ENCODE measurements at regions not wholly inside any gene's neighbourhood (a gene's known extent, or its start where the extent isn't known, plus 50 kb on each side); places are given as distances from the start of the nearest gene placed in this dataset.

DNA sequence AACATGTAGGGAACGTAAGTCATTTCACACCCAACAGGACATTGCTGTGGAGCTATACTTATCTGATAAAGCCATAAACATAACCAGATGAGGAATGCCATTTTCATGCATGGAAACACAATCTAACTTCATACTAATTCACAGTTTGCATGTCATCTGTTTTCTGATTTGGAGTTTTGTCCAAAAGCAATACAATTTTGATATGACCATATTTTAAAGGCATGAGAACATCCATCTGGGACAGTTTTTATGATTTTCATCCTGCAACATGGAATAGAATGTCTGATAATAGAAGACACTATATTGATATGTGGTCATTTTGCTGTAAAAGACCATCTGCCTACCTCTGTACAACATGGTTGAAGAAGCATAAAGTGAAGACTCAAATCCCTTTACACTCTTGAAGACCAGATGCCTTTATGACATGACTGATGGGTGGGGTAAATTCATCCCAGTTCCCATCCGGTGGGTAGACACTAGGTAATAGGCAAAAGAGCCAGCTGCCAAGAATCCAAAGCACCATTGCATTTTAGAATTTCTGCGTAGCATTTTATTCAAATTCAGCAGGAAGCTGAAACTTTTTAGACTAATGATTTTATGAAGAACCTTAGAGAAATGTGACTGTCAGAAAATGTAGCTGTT is 309.8 kb downstream of the LMO7 start:
- Histone ChIP-seq H3K27ac (replicated peaks) (no peak overlapping the region), H3K27me3 (ENCODE audit: insufficient read depth, poor library complexity, severe bottlenecking) (peaks cover 9% of the 10 kb centered on the region), H3K4me3 (replicated peaks; ENCODE audit: insufficient read depth, low read length) (no peak overlapping the region)
- no peak for TF ChIP-seq POLR2AphosphoS5 (IDR thresholded peaks at IDR 0.05; ENCODE audit: low read depth)
- DNase-seq (ENCODE audit: low read depth in 1 of 2, low spot score in 1 of 2), result no peak

DNA sequence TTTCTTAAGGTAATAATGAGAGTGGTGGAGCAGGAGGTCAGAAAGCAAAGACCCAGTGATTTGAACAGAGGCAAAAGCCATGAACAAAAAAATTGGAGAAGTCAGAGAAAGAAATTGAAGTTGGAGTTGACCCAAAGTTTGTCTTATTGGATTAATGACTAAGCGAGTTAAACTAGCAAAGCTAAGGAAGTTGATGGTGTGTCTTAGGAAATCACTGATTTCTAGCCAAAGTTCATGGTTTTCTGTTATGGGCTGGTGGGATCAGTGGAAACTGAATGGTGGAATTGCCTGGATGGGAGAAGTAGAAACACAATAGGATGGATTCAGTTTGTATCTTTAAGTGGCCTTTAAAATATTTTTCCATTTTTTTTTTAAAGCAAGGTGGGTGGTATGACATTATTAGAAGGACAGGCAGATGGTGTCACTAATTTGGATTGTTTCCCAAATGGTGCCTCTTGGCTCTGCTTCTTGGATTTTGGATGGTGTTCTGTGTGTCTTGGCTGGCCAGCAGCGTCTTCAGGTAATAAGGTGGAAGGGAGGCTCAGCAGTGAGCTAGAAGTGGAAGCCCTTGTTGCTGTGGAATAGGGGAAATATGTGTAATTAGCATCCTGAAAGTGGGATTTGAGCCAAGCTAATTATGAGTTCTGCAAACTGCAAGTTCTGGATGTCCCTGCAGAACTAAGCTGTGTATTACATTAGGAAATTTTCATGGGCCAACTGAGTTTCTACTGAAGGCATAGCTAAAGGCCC is 302.9 kb downstream of the LMO7 start:
- Histone ChIP-seq H3K27me3 (ENCODE audit: insufficient read depth, poor library complexity, severe bottlenecking) (no peaks in the 10 kb centered on the region), H3K27ac (replicated peaks) (no peak overlapping the region), H3K4me3 (replicated peaks; ENCODE audit: insufficient read depth, low read length) (no peak overlapping the region)
- no peak for DNase-seq (ENCODE audit: low read depth in 1 of 2, low spot score in 1 of 2)
- TF ChIP-seq SPI1 (IDR thresholded peaks at IDR 0.05; ENCODE audit: borderline replicate concordance, low read depth), result no peak
- TF ChIP-seq, protein P1, sequence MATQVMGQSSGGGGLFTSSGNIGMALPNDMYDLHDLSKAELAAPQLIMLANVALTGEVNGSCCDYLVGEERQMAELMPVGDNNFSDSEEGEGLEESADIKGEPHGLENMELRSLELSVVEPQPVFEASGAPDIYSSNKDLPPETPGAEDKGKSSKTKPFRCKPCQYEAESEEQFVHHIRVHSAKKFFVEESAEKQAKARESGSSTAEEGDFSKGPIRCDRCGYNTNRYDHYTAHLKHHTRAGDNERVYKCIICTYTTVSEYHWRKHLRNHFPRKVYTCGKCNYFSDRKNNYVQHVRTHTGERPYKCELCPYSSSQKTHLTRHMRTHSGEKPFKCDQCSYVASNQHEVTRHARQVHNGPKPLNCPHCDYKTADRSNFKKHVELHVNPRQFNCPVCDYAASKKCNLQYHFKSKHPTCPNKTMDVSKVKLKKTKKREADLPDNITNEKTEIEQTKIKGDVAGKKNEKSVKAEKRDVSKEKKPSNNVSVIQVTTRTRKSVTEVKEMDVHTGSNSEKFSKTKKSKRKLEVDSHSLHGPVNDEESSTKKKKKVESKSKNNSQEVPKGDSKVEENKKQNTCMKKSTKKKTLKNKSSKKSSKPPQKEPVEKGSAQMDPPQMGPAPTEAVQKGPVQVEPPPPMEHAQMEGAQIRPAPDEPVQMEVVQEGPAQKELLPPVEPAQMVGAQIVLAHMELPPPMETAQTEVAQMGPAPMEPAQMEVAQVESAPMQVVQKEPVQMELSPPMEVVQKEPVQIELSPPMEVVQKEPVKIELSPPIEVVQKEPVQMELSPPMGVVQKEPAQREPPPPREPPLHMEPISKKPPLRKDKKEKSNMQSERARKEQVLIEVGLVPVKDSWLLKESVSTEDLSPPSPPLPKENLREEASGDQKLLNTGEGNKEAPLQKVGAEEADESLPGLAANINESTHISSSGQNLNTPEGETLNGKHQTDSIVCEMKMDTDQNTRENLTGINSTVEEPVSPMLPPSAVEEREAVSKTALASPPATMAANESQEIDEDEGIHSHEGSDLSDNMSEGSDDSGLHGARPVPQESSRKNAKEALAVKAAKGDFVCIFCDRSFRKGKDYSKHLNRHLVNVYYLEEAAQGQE (IDR thresholded peaks at IDR 0.05; ENCODE audit: insufficient replicate concordance, low read depth), result no peak
- TF ChIP-seq GABPA (IDR thresholded peaks at IDR 0.05; ENCODE audit: low read depth), result no peak

DNA sequence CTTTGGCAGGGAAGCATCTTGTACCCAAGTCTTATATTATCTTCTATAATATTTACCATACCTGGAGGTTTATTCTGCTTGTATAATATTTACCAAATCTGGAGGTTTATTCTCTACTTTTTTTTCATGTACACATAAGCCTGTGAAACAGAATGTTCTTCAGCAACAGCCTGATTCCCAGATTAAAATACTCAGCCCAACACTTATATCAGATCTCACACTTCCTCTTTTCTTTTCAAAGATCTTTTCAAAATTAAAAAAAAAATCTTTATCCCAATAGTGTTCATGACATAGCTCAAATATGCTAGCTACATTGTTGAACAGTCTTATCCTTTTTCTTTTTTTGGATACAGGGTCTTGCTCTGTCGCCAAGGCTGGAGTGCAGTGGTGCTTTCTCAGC is 300.7 kb downstream of the LMO7 start:
- no peaks in the 10 kb centered on the region for H3K27me3 ChIP-seq (ENCODE audit: insufficient read depth, poor library complexity, severe bottlenecking)
- H3K4me3 ChIP-seq (replicated peaks; ENCODE audit: insufficient read depth, low read length), result no peak overlapping the region
- TF ChIP-seq, protein P2, sequence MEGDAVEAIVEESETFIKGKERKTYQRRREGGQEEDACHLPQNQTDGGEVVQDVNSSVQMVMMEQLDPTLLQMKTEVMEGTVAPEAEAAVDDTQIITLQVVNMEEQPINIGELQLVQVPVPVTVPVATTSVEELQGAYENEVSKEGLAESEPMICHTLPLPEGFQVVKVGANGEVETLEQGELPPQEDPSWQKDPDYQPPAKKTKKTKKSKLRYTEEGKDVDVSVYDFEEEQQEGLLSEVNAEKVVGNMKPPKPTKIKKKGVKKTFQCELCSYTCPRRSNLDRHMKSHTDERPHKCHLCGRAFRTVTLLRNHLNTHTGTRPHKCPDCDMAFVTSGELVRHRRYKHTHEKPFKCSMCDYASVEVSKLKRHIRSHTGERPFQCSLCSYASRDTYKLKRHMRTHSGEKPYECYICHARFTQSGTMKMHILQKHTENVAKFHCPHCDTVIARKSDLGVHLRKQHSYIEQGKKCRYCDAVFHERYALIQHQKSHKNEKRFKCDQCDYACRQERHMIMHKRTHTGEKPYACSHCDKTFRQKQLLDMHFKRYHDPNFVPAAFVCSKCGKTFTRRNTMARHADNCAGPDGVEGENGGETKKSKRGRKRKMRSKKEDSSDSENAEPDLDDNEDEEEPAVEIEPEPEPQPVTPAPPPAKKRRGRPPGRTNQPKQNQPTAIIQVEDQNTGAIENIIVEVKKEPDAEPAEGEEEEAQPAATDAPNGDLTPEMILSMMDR (IDR thresholded peaks at IDR 0.05; ENCODE audit: insufficient read depth, low read length), result no peak
- TF ChIP-seq GABPA (IDR thresholded peaks at IDR 0.05; ENCODE audit: low read depth) (no peak), POLR2AphosphoS5 (IDR thresholded peaks at IDR 0.05; ENCODE audit: low read depth) (no peak), SPI1 (IDR thresholded peaks at IDR 0.05; ENCODE audit: borderline replicate concordance, low read depth) (peak; percentile 62)
- DNase-seq (ENCODE audit: low read depth in 1 of 2, low spot score in 1 of 2), result no peak
- no peak overlapping the region for H3K27ac ChIP-seq (replicated peaks)

DNA sequence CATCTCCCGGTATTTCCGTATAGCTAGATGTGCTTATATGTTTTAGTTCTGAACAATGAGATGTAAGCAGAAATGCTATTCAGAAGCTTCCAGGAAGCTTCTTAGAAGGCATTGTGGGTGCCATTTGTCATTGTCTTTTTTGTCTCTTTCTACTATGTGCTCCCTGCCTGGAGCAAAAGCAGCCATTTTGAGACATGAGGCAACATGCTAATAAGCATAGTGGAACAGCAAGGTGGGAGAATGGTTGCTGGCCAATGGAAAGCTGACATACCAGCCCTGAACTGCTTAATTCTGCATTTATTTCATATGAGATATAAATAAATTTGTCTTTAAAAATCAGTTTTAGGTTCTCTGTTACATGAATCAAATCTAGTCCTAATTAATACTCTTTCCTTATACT is 299.7 kb downstream of the LMO7 start:
- Histone ChIP-seq H3K27ac (replicated peaks) (no peak overlapping the region), H3K27me3 (ENCODE audit: insufficient read depth, poor library complexity, severe bottlenecking) (no peaks in the 10 kb centered on the region), H3K4me3 (replicated peaks; ENCODE audit: insufficient read depth, low read length) (no peak overlapping the region)
- TF ChIP-seq, protein P2 (IDR thresholded peaks at IDR 0.05; ENCODE audit: insufficient read depth, low read length), result no peak
- TF ChIP-seq GABPA (IDR thresholded peaks at IDR 0.05; ENCODE audit: low read depth), result no peak
- TF ChIP-seq, protein P1 (IDR thresholded peaks at IDR 0.05; ENCODE audit: insufficient replicate concordance, low read depth), result no peak
- no peak for DNase-seq (ENCODE audit: low read depth in 1 of 2, low spot score in 1 of 2)
